VCaP (cell line): ENCODE measurements at regions not wholly inside any gene's neighbourhood (a gene's known extent, or its start where the extent isn't known, plus 50 kb on each side); places are given as distances from the start of the nearest gene placed in this dataset.

Experiments used
- H3K27ac ChIP-seq: fragments of 450-650 bp; 2 replicates; pipeline ENCODE4 v1.5.1; 2017
- TF ChIP-seq, protein P1 (sequence below): fragments of 450-650 bp; conservative IDR thresholded peaks from 2 replicates; pipeline ENCODE4 v1.5.1; 2017; ENCODE audit warnings: mild to moderate bottlenecking, moderate library complexity

DNA sequence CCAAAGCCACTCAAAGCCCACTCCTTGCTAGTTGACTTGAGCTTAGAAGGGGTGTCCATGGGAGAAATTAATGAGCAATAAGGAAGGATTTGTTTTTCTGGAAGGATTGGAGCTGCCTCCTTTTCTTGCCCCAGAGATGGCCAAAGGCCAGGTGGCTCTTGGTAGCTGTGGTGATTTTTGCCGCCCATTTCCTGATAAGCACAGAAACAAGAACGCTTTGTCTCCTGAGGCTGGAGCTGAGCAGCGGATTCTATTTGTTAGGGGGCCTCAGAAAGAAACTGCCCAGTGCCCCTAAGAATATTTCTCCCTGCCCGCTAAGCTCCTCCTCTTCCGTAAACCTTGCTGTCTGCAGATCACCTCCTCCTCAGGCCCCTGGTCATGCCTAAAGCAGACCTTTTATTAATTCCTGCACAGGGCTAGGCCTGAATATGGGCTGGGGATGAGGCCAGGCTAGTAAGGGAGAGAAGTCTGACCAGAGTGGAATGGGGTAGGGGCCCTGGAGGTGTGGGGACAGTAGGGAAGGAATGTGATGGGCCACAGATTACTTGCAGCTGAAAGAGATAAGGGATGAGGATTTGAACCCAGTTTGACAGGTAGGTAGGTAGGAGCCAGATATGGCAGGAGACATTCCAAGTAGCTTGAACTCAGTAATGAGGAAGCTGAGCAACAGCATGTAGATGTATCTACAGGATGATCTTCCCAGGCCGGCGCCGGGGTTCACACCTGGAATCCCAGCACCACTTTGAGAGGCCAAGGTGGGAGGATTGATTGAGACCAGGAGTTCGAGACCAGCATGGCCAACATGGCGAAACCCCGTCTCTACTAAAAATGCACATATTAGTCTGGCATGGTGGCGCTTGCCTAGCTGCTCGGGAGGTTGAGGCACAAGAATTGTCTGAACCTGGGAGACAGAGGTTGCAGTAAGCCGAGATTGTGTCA lies 71.2 kb upstream of the NAA20 start:
- H3K27ac ChIP-seq = peak overlapping the region; percentile 95
- TF ChIP-seq, protein P1, sequence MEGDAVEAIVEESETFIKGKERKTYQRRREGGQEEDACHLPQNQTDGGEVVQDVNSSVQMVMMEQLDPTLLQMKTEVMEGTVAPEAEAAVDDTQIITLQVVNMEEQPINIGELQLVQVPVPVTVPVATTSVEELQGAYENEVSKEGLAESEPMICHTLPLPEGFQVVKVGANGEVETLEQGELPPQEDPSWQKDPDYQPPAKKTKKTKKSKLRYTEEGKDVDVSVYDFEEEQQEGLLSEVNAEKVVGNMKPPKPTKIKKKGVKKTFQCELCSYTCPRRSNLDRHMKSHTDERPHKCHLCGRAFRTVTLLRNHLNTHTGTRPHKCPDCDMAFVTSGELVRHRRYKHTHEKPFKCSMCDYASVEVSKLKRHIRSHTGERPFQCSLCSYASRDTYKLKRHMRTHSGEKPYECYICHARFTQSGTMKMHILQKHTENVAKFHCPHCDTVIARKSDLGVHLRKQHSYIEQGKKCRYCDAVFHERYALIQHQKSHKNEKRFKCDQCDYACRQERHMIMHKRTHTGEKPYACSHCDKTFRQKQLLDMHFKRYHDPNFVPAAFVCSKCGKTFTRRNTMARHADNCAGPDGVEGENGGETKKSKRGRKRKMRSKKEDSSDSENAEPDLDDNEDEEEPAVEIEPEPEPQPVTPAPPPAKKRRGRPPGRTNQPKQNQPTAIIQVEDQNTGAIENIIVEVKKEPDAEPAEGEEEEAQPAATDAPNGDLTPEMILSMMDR = no peak

DNA sequence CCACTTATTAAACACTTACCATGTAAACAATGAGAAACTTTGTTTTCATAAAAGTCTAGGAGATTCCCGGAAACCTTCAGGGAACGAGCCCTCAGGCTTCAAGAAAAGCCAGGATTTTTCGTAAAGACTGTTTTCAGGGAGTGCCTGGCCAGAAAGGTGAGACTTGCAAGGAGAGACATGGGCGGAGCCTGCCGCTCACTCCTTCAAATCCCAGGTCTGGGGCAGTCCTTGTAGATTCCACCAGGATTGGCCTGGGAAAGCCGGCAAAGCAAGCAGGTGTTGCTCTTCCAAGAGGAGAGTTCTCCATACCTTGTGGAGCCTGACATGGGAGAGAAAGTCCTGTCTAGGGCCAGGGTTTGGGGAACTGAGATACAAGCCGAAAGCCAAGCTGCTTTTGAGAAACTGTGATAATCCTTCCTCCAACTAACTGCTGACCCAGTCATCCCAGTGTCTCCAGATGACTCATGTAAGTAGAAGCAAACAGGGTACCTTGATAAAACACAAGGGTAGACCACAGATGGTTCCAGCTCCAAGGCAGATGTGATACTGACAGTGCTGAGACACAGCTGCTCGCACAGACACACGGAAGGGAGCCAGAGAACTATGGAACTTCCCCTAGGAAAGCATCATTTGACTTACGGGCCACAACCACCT lies 69.4 kb upstream of the NAA20 start:
- TF ChIP-seq, protein P1 = no peak
- H3K27ac ChIP-seq = no peak overlapping the region

DNA sequence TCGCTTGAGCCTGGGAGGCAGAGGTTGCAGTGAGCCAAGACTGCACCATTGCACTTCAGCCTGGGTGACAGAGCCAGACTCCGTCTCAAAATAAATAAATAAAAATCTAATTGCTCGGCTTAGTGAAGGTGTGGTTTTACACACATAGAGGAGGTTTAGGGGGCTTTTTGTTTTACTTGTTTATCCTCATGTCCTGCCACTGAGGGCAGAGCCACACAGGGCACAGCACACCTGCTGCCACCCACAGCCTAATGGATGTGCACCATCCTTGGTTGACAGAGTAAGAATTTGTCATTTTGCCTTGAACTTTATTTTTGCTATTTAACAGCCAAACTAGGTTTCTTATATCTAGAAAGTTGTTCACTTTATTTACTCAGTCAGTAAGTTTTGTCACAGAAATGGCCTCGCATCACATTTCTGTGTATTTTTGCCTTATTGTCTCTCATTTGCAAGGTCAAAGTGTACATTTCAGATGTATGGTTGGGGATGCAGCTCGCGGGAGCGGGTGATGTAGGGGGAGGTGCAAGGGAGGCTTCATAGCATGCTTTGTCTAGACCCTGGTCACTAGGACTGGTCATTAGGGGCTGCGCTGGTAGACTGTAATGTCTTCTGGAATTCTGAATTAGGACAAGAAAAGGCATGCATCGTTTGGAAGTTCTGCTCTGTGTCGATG lies 67.8 kb upstream of the NAA20 start:
- no peak overlapping the region for H3K27ac ChIP-seq
- TF ChIP-seq, protein P1 = no peak

DNA sequence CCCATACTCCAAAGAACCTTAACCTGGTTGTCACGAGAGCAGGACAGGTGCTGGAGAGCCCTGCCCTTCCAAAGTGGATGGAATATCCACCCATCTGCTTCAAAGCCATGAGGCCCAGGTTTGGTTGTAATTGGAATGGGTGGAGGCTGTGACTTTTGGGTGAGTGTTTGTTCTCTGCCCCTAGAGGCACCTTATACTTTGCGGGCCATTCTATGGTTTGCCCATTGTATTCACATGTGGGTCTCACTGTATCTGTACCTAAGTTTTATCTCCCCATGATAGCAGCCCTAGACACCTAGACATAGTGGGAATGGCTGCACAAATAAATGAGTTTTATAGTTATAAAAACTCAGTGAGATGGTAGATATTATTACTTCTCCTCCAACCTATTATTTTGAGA lies 67.1 kb upstream of the NAA20 start:
- TF ChIP-seq, protein P1 = no peak
- H3K27ac ChIP-seq = no peak overlapping the region

DNA sequence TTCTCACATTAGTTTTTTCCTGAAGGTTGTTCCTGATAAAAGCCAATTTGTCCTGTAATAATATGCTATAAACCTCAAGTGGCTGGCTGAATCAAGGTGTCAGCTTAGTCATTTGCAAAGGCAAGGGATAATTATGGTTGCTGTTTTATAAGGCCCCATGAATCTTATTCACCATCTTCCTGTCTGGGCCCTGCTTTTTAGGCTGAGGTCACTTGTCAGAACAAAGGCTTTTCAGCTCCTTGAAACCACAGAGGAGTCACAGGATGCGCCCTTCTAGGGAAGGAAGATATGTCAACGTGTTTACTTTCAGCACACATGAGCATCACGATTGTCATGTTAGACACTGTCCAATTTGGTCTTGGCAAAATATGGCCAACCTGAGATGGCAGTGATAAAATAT lies 64.8 kb upstream of the NAA20 start:
- TF ChIP-seq, protein P1 = no peak
- no peak overlapping the region for H3K27ac ChIP-seq

DNA sequence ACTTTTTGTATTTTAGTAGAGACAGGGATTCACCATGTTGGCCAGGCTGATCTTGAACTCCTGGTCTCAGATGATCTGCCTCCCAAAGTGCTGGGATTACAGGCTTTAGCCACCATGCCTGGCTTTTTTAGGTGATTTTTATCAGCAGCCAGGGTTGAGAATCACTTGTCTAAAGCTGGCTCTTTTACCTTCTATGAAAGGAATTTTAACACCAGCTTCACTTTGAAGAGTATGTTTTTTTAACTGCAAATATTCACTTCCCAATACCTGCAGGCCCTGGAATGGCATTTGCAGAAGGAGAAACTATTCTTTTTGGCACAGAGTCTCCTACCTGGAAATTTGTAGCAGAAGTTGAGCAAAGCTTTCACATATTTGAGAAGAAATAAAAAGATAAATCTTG lies 63.6 kb upstream of the NAA20 start:
- TF ChIP-seq, protein P1 = no peak

DNA sequence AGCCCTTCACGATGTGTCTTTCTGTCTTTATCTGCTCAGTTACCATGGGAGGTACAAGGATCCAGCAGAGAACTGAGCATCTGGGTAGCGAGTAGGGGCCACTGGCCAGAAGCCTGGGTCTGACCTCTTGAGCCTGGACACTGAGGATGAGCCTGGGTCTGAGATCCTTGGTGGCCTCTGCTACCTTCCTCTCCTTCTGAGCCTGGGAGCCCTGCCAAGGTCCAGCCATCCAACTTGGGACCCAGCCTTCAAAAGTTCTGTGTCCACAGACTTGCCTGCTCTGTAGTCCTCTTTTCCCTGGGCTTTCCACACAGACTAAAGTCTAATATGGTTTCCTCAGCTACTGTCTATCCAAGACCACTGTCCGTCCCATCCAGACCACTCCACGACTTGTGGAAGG lies 60.2 kb upstream of the NAA20 start:
- TF ChIP-seq, protein P1 = no peak
- no peak overlapping the region for H3K27ac ChIP-seq

More for the DNA sequence above, 63.6 kb upstream of the NAA20 start:
- no peak overlapping the region for H3K27ac ChIP-seq
